ENCODE measurements at regions not wholly inside any gene's neighbourhood (a gene's known extent, or its start where the extent isn't known, plus 50 kb on each side); places are given as distances from the start of the nearest gene placed in this dataset.

DNA sequence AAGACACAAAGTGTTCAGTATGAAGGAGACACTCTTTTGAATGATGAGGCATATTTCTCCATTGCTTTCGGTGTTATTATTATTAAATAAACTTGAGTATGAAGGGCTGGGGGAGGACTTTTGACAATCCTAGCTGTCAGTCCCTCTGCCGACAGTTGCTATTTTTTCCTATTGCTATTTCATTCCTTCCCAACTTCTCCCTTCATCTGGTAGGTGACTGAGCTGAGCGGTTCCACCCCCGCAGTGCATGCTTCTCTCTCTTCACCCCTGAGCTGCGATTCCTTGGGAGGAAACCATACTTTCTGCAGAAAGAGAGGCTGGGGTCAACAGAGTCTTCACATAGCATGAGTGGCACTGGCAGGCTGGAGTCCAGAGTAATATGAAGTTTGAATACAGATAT is 261.2 kb upstream of the TAC1 start:
- no peak overlapping the region for H3K9ac ChIP-seq (replicated peaks in 1 of 4; ENCODE audit: extremely low read depth in 1 of 4, low read depth in 3 of 4, low read length in 3 of 4)
- no peak overlapping the region for H4K91ac ChIP-seq (replicated peaks; ENCODE audit: insufficient read length, low read length)
- H4K5ac ChIP-seq (ENCODE audit: insufficient read length, low read depth, low read length): no peak overlapping the region
- 0 out of 2 replicates have a peak overlapping the region, but pooled peaks have one; percentile 4 for H2AFZ ChIP-seq (ENCODE audit: low read length)
- no peak overlapping the region for H3K4ac ChIP-seq (replicated peaks; ENCODE audit: insufficient read length, low read depth, low read length)
- CTCF ChIA-PET (ENCODE audit: partially characterized antibody): interaction anchor here (0.8 kb wide), 1 partner anchor 20 kb away, joined by 3 read pairs; no protein-coding TSS in a partner anchor
- POLR2A ChIA-PET (ENCODE audit: partially characterized antibody): no interaction called here
- WGBS, 2 experiments (ENCODE audit: extremely low coverage in 1 of 2, insufficient coverage in 1 of 2, insufficient read length in 1 of 2, insufficient replicate concordance in 2 of 2, low coverage in 1 of 2, low lambda C conversion rate in 2 of 2, missing lambda C conversion rate in 1 of 2): 89% methylated on average over 5 of the region's 5 CpGs; no CpG with 5 or more reads in 1 of the 2 experiments
- no peak overlapping the region for H3K4me2 ChIP-seq (ENCODE audit: insufficient read depth in 1 of 2, low read depth in 2 of 2, low read length in 2 of 2)
- H2BK15ac ChIP-seq (ENCODE audit: low read length): no peak overlapping the region
- H3K79me2 ChIP-seq (ENCODE audit: control insufficient read depth in 1 of 2, insufficient read depth in 2 of 2, low read length in 2 of 2): no peaks in the 10 kb centered on the region
- H3K27me3 ChIP-seq (replicated peaks in 1 of 4; ENCODE audit: control insufficient read depth in 3 of 4, extremely low read depth in 1 of 4, insufficient read depth in 3 of 4, low read length in 3 of 4): no peaks in the 10 kb centered on the region
- no peaks in the 10 kb centered on the region for H3K4me1 ChIP-seq (replicated peaks in 1 of 4; ENCODE audit: control insufficient read depth in 3 of 4, insufficient read depth in 4 of 4, low read length in 3 of 4)
- no peak overlapping the region for H3K4me3 ChIP-seq (ENCODE audit: extremely low read depth in 1 of 4, insufficient read depth in 2 of 4, low read depth in 3 of 4, low read length in 4 of 4)
- no peak for FAIRE-seq
- no peak overlapping the region for H3K56ac ChIP-seq (replicated peaks; ENCODE audit: insufficient read length, low read depth, low read length)
- H4K8ac ChIP-seq (ENCODE audit: extremely low read depth, insufficient read depth, low read length): no peak overlapping the region
- H3K36me3 ChIP-seq (ENCODE audit: control insufficient read depth in 2 of 4, insufficient read depth in 4 of 4, low read length in 3 of 4): no peaks in the 10 kb centered on the region
- H2BK5ac ChIP-seq (ENCODE audit: low read depth, low read length): no peak overlapping the region
- TF ChIP-seq BCL11A (IDR thresholded peaks at IDR 0.05; ENCODE audit: low read depth in 2 of 2, low read length in 2 of 2): no peak
- TF ChIP-seq BRCA1 (IDR thresholded peaks at IDR 0.05; ENCODE audit: low read depth, low read length): no peak
- TF ChIP-seq SUZ12 (IDR thresholded peaks at IDR 0.05; ENCODE audit: low read length): no peak
- TF ChIP-seq, protein P1, sequence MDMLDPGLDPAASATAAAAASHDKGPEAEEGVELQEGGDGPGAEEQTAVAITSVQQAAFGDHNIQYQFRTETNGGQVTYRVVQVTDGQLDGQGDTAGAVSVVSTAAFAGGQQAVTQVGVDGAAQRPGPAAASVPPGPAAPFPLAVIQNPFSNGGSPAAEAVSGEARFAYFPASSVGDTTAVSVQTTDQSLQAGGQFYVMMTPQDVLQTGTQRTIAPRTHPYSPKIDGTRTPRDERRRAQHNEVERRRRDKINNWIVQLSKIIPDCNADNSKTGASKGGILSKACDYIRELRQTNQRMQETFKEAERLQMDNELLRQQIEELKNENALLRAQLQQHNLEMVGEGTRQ (IDR thresholded peaks at IDR 0.05; ENCODE audit: low read length): no peak
- TF ChIP-seq YY1 (IDR thresholded peaks at IDR 0.05; ENCODE audit: low read depth, low read length): no peak
- no peak for TF ChIP-seq RFX5 (IDR thresholded peaks at IDR 0.05; ENCODE audit: borderline replicate concordance, low read depth, low read length)
- no peak for TF ChIP-seq SIRT6 (IDR thresholded peaks at IDR 0.05; ENCODE audit: low read length)
- no peak for TF ChIP-seq EGR1 (IDR thresholded peaks at IDR 0.05; ENCODE audit: borderline replicate concordance, low read depth, low read length)
- H3K9me3 ChIP-seq (ENCODE audit: insufficient read depth in 2 of 2, low read depth in 1 of 2, low read length in 1 of 2): no peaks in the 10 kb centered on the region
- no peaks in the 10 kb centered on the region for H4K20me1 ChIP-seq (replicated peaks in 1 of 2; ENCODE audit: control insufficient read depth in 1 of 2, insufficient read depth in 2 of 2, low read length in 2 of 2)
- no peak overlapping the region for H2BK20ac ChIP-seq (ENCODE audit: low read length)
- DNase-seq (ENCODE audit: low read depth in 1 of 2, low spot score in 2 of 2): no peak
- H3K79me1 ChIP-seq (ENCODE audit: low read depth, low read length): no peaks in the 10 kb centered on the region
- no peak overlapping the region for H3K23ac ChIP-seq (ENCODE audit: insufficient read length)
- no peak overlapping the region for H2BK120ac ChIP-seq (replicated peaks; ENCODE audit: low read depth, low read length)
- H3K14ac ChIP-seq (ENCODE audit: insufficient read length): no peak overlapping the region
- H3K27ac ChIP-seq (ENCODE audit: low read depth, low read length): no peak overlapping the region
- H2BK12ac ChIP-seq (ENCODE audit: low read depth, low read length): no peak overlapping the region
- H2AK5ac ChIP-seq (ENCODE audit: low read depth, low read length): no peak overlapping the region
- no peak overlapping the region for H3K18ac ChIP-seq (ENCODE audit: extremely low read depth, low read length)
- H3K23me2 ChIP-seq (ENCODE audit: low read depth, low read length): no peaks in the 10 kb centered on the region
